HepG2 (cell line): ENCODE measurements at regions not wholly inside any gene's neighbourhood (a gene's known extent, or its start where the extent isn't known, plus 50 kb on each side); places are given as distances from the start of the nearest gene placed in this dataset.

Experiments
- ARID2 ChIP-seq: sonication (generic); formaldehyde crosslinking; IDR thresholded peaks from 2 replicates; pipeline ENCODE4 v1.8.1; 2022; ENCODE audit warnings: mild to moderate bottlenecking, missing genetic modification reagents, borderline replicate concordance
- CTCF ChIP-seq: sonication (generic); formaldehyde crosslinking; IDR thresholded peaks from 2 replicates; pipeline ENCODE4 v1.5.0; 2020; ENCODE audit warnings: mild to moderate bottlenecking, missing genetic modification reagents, moderate library complexity
- E2F1 ChIP-seq: sonication (generic); formaldehyde crosslinking; IDR thresholded peaks from 2 replicates; pipeline ENCODE4 v1.5.0; 2020; ENCODE audit warnings: missing genetic modification reagents
- ERF ChIP-seq: IDR thresholded peaks from 2 replicates; pipeline ENCODE4 v1.6.1; 2018; ENCODE audit warnings: missing biosample characterization, missing genetic modification reagents
- HMG20A ChIP-seq: IDR thresholded peaks from 2 replicates; pipeline ENCODE4 v1.6.1; 2016; ENCODE audit warnings: borderline replicate concordance
- REXO4 ChIP-seq: sonication (generic); formaldehyde crosslinking; IDR thresholded peaks from 2 replicates; pipeline ENCODE4 v1.8.0; 2022; ENCODE audit warnings: missing genetic modification reagents, mild to moderate bottlenecking, borderline replicate concordance
- SIX4 ChIP-seq: sonication (generic); formaldehyde crosslinking; IDR thresholded peaks from 2 replicates; pipeline ENCODE4 v1.4.0; 2020; ENCODE audit warnings: missing genetic modification reagents
- SNAI1 ChIP-seq: sonication (generic); formaldehyde crosslinking; IDR thresholded peaks from 2 replicates; pipeline ENCODE4 v1.5.0; 2020; ENCODE audit warnings: mild to moderate bottlenecking, missing genetic modification reagents, borderline replicate concordance
- STAG1 ChIP-seq: sonication (generic); formaldehyde crosslinking; IDR thresholded peaks from 2 replicates; pipeline ENCODE4 v1.4.0; 2020; ENCODE audit warnings: missing genetic modification reagents
- STAT6 ChIP-seq: sonication (generic); formaldehyde crosslinking; IDR thresholded peaks from 2 replicates; pipeline ENCODE4 v1.4.0; 2020; ENCODE audit warnings: missing genetic modification reagents, mild to moderate bottlenecking, borderline replicate concordance
- TRIM24 ChIP-seq: sonication (generic); formaldehyde crosslinking; IDR thresholded peaks from 2 replicates; pipeline ENCODE4 v1.8.0; 2022; ENCODE audit warnings: mild to moderate bottlenecking, missing genetic modification reagents
- ZNF343 ChIP-seq: sonication (generic); formaldehyde crosslinking; IDR thresholded peaks from 2 replicates; pipeline ENCODE4 v1.4.0; 2020; ENCODE audit warnings: mild to moderate bottlenecking, missing genetic modification reagents
- TF ChIP-seq, protein P1 (sequence below): sonication (generic); formaldehyde crosslinking; IDR thresholded peaks from 2 replicates; pipeline ENCODE4 v1.5.1; 2020; ENCODE audit warnings: missing genetic modification reagents, mild to moderate bottlenecking, borderline replicate concordance
- TF ChIP-seq, protein P2 (sequence below): IDR thresholded peaks from 2 replicates; pipeline ENCODE4 v1.6.1; 2012; ENCODE audit warnings: low read depth, low read length, improper control_type of control experiment
- TF ChIP-seq, protein P3 (sequence below): IDR thresholded peaks from 2 replicates; pipeline ENCODE4 v1.6.1; 2018; ENCODE audit warnings: missing genetic modification reagents, mild to moderate bottlenecking, missing compliant biosample characterization
- TF ChIP-seq, protein P4 (sequence below): IDR thresholded peaks from 2 replicates; pipeline ENCODE4 v1.6.1; 2016; ENCODE audit warnings: missing compliant biosample characterization, missing genetic modification reagents, borderline replicate concordance

DNA sequence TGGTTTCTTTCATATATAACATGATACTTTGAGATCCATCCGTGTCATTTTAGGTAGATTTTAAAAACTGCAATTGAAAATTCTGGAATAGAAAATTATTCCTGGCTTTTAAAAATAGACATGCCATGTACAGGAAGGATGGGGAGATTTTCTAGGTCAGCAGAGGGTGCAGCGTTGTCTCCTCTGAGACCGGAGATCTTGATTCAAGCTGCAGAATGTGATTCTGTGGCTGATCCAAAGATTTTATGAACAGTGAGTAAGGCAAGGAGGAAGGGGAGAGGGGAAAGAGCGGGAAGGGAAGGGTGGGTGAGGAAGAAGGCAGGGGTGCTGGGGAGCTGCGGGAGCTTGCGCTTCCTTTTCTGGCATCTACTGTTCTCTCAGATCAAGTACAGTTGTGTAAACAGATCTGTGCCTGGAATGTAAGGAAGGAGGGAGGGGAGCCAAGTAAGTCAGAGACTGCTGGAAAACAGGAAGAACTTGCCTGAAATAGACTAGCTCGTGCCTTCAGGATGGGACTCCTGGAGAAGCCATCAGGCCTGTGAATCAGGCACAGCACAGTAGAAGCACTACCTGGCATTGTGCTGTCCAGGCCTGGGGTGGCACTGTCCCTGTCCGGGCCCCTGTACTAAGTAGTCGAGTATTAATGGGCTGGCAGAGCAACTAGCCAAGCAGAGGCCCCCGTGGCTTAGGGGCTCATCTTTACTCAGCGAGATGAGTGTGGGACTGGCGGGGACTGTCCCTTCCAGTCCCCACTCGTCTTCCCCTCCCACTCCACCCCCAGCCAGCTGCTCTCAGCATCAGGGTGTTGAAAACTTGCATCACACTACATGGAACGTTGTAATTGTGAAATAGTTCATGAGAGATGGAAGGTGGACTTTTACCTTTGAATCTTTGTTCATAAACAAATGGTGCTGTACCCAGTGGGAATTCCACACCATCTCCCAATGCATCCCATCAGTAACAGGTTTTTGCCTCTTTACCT lies 163.5 kb downstream of the UXS1 start (continued):
- TF ChIP-seq HMG20A (peak; percentile 95), E2F1 (CRISPR knock-in tag) (peak; percentile 30; the same call in 1 of the 2 replicates), ERF (CRISPR knock-in tag) (peak; percentile 56; the same call in 1 of the 2 replicates), TRIM24 (CRISPR knock-in tag) (peak; percentile 100), CTCF (CRISPR knock-in tag) (peak; percentile 13; the same call in 1 of the 2 replicates), STAG1 (CRISPR knock-in tag) (peak; percentile 10; the same call in 1 of the 2 replicates), SIX4 (peak; percentile 64), ZNF343 (CRISPR knock-in tag) (no peak), ARID2 (peak; percentile 77; the same call in 1 of the 2 replicates), STAT6 (0 out of 2 replicates have a peak, but pooled peaks have one; percentile 31), SNAI1 (peak; percentile 39; the same call in 1 of the 2 replicates), REXO4 (CRISPR knock-in tag) (no peak)
- TF ChIP-seq, protein P1, sequence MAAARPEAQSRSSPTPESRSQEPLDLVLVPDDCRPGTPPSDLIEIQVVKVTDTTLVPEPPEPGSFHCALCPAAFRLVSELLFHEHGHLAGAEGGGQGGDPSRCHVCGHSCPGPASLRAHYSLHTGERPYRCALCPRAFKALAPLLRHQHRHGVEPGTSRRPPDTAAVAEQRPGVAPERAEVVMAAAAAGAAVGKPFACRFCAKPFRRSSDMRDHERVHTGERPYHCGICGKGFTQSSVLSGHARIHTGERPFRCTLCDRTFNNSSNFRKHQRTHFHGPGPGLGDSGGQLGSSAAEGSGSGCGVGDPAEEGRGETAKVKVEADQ (CRISPR knock-in tag), result no peak; the same call in 1 of the 2 replicates
- TF ChIP-seq, protein P2, sequence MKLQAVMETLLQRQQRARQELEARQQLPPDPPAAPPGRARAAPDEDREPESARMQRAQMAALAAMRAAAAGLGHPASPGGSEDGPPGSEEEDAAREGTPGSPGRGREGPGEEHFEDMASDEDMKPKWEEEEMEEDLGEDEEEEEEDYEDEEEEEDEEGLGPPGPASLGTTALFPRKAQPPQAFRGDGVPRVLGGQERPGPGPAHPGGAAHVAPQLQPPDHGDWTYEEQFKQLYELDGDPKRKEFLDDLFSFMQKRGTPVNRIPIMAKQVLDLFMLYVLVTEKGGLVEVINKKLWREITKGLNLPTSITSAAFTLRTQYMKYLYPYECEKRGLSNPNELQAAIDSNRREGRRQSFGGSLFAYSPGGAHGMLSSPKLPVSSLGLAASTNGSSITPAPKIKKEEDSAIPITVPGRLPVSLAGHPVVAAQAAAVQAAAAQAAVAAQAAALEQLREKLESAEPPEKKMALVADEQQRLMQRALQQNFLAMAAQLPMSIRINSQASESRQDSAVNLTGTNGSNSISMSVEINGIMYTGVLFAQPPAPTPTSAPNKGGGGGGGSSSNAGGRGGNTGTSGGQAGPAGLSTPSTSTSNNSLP, result peak; percentile 83
- TF ChIP-seq, protein P3, sequence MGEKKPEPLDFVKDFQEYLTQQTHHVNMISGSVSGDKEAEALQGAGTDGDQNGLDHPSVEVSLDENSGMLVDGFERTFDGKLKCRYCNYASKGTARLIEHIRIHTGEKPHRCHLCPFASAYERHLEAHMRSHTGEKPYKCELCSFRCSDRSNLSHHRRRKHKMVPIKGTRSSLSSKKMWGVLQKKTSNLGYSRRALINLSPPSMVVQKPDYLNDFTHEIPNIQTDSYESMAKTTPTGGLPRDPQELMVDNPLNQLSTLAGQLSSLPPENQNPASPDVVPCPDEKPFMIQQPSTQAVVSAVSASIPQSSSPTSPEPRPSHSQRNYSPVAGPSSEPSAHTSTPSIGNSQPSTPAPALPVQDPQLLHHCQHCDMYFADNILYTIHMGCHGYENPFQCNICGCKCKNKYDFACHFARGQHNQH (CRISPR knock-in tag), result peak; percentile 76; the same call in 1 of the 2 replicates
- TF ChIP-seq, protein P4, sequence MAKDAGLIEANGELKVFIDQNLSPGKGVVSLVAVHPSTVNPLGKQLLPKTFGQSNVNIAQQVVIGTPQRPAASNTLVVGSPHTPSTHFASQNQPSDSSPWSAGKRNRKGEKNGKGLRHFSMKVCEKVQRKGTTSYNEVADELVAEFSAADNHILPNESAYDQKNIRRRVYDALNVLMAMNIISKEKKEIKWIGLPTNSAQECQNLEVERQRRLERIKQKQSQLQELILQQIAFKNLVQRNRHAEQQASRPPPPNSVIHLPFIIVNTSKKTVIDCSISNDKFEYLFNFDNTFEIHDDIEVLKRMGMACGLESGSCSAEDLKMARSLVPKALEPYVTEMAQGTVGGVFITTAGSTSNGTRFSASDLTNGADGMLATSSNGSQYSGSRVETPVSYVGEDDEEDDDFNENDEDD (CRISPR knock-in tag), result no peak
